ENCODE measurements at regions not wholly inside any gene's neighbourhood (a gene's known extent, or its start where the extent isn't known, plus 50 kb on each side); places are given as distances from the start of the nearest gene placed in this dataset.

DNA sequence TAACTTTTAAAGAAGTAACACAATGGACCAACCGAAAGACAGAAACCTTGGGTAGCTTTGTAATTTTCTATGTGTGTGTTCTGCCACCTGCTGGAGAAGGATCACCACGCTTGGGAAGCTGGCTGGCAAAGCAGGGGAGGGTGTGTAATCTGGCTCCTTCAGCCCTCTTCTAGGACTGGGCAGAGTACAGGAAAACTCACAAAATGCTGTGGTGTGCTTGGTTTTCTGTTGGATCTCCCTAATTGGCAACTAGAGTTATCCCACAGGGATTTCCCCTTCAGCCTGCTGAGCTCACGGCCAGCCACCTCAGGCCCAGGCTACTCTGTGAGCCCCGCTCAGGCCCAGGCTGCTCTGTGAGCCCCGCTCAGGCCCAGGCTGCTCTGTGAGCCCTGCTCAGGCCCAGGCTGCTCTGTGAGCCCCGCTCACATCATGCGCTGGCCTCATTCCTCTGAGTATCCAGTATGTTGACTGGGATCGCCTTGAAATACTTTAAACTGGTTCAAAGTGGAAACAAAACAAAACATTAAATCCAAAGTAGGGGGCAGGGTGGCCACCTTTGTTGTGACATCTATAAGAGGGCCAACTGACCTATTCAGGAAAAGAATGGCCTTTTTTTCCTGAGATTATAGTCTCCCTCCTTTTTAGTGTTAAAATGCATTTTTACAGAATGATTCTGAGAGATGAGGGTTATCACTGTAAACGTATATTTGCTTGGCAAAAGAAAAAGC is 52.0 kb upstream of the RNU6-8 start:
- DNase-seq (ENCODE audit: low read depth, low spot score) (no peak), FAIRE-seq (peak; percentile 80)
- Histone ChIP-seq H3K9ac (ENCODE audit: control insufficient read depth, extremely low read depth, insufficient read depth, low read length) (no peak overlapping the region), H3K36me3 (ENCODE audit: control insufficient read depth in 2 of 2, extremely low read depth in 1 of 2, insufficient read depth in 2 of 2, low read length in 2 of 2) (no peaks in the 10 kb centered on the region), H3K4me1 (ENCODE audit: control insufficient read depth, extremely low read depth, insufficient read depth, low read length) (peaks cover 26% of the 10 kb centered on the region), H3K4me3 (ENCODE audit: control insufficient read depth in 2 of 3, extremely low read depth in 1 of 3, insufficient read depth in 2 of 3, low read depth in 1 of 3, low read length in 3 of 3) (no peak overlapping the region), H3K79me2 (ENCODE audit: control insufficient read depth, insufficient read depth, low read length) (no peaks in the 10 kb centered on the region), H4K20me1 (ENCODE audit: control insufficient read depth, extremely low read depth, insufficient read depth, low read length) (no peaks in the 10 kb centered on the region), H3K27me3 (ENCODE audit: control insufficient read depth, extremely low read depth, insufficient read depth, low read length) (no peaks in the 10 kb centered on the region), H3K27ac (ENCODE audit: control insufficient read depth, insufficient read depth, low read length) (no peak overlapping the region), H3K9me3 (ENCODE audit: control insufficient read depth, low read depth, low read length) (no peaks in the 10 kb centered on the region), H3K9me1 (ENCODE audit: control insufficient read depth, extremely low read depth, insufficient read depth, low read length) (no peaks in the 10 kb centered on the region), H2AFZ (ENCODE audit: control insufficient read depth, low read length) (peak overlapping the region; percentile 77), H3K4me2 (ENCODE audit: control insufficient read depth, extremely low read depth, insufficient read depth, low read depth, low read length) (no peak overlapping the region)
- dilution Hi-C loops (cut with MboI; ENCODE audit: extremely low pct_ligation_motif_present, low sequenced_read_pairs): no loop called here
- TF ChIP-seq, protein P1, sequence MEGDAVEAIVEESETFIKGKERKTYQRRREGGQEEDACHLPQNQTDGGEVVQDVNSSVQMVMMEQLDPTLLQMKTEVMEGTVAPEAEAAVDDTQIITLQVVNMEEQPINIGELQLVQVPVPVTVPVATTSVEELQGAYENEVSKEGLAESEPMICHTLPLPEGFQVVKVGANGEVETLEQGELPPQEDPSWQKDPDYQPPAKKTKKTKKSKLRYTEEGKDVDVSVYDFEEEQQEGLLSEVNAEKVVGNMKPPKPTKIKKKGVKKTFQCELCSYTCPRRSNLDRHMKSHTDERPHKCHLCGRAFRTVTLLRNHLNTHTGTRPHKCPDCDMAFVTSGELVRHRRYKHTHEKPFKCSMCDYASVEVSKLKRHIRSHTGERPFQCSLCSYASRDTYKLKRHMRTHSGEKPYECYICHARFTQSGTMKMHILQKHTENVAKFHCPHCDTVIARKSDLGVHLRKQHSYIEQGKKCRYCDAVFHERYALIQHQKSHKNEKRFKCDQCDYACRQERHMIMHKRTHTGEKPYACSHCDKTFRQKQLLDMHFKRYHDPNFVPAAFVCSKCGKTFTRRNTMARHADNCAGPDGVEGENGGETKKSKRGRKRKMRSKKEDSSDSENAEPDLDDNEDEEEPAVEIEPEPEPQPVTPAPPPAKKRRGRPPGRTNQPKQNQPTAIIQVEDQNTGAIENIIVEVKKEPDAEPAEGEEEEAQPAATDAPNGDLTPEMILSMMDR (optimal IDR thresholded peaks at IDR 0.05 in 1 of 3, IDR thresholded peaks at IDR 0.05 in 1 of 3, conservative IDR thresholded peaks at IDR 0.05 in 1 of 3; ENCODE audit: extremely low read depth in 1 of 3, insufficient read depth in 2 of 3, low read length in 3 of 3): peak; percentile 70 to 82 (median 81)
- TF ChIP-seq EZH2 (IDR thresholded peaks at IDR 0.05; ENCODE audit: low read length): no peak

DNA sequence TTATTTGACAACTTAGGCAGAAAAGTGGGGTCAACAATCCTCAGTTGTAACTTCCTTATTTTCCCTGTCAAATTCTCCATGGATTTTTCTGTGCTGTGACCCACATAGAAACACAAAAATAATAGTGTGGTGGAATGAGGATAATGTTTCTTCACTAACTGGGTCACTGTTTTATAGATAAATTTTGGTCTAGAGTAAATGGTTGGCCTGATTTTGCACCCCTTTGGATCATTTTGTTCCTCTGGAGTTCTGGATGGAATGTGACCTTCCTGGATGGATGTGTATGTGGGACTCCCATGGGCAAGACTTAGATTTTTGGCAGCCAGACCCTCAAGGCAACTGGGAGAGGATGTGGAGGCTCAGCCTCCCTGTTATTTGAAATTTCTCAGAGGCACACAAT is 52.7 kb upstream of the RNU6-8 start:
- no peak for DNase-seq (ENCODE audit: low read depth, low spot score)
- Histone ChIP-seq H3K4me3 (ENCODE audit: control insufficient read depth in 2 of 3, extremely low read depth in 1 of 3, insufficient read depth in 2 of 3, low read depth in 1 of 3, low read length in 3 of 3) (no peak overlapping the region), H3K27me3 (ENCODE audit: control insufficient read depth, extremely low read depth, insufficient read depth, low read length) (no peaks in the 10 kb centered on the region), H3K4me1 (ENCODE audit: control insufficient read depth, extremely low read depth, insufficient read depth, low read length) (peaks cover 23% of the 10 kb centered on the region), H3K9me3 (ENCODE audit: control insufficient read depth, low read depth, low read length) (no peaks in the 10 kb centered on the region), H2AFZ (ENCODE audit: control insufficient read depth, low read length) (no peak overlapping the region), H3K9ac (ENCODE audit: control insufficient read depth, extremely low read depth, insufficient read depth, low read length) (no peak overlapping the region), H3K27ac (ENCODE audit: control insufficient read depth, insufficient read depth, low read length) (no peak overlapping the region), H4K20me1 (ENCODE audit: control insufficient read depth, extremely low read depth, insufficient read depth, low read length) (no peaks in the 10 kb centered on the region), H3K9me1 (ENCODE audit: control insufficient read depth, extremely low read depth, insufficient read depth, low read length) (no peaks in the 10 kb centered on the region), H3K79me2 (ENCODE audit: control insufficient read depth, insufficient read depth, low read length) (no peaks in the 10 kb centered on the region), H3K4me2 (ENCODE audit: control insufficient read depth, extremely low read depth, insufficient read depth, low read depth, low read length) (no peak overlapping the region), H3K36me3 (ENCODE audit: control insufficient read depth in 2 of 2, extremely low read depth in 1 of 2, insufficient read depth in 2 of 2, low read length in 2 of 2) (no peaks in the 10 kb centered on the region)
- no peak for FAIRE-seq
- dilution Hi-C loops (cut with MboI; ENCODE audit: extremely low pct_ligation_motif_present, low sequenced_read_pairs): no loop called here
- no peak for TF ChIP-seq EZH2 (IDR thresholded peaks at IDR 0.05; ENCODE audit: low read length)
- TF ChIP-seq, protein P1 (optimal IDR thresholded peaks at IDR 0.05 in 1 of 3, IDR thresholded peaks at IDR 0.05 in 1 of 3, conservative IDR thresholded peaks at IDR 0.05 in 1 of 3; ENCODE audit: extremely low read depth in 1 of 3, insufficient read depth in 2 of 3, low read length in 3 of 3): no peak

Measured in keratinocyte (primary cell).